Pancreas (tissue), 10 donors: ENCODE measurements at regions not wholly inside any gene's neighbourhood (a gene's known extent, or its start where the extent isn't known, plus 50 kb on each side); places are given as distances from the start of the nearest gene placed in this dataset.

ENCODE experiments used
- ATAC-seq, 4 donors: fragments of 200-7000 bp; cut with Tn5 transposase; one replicate each; pipeline versions ENCODE4 v1.8.0 to v1.9.1; 2020; ENCODE audit warnings: mild to moderate bottlenecking in 4 of 4, moderate library complexity in 4 of 4
- DNase-seq, 6 donors: peaks; one replicate each; pipeline ENCODE4 v3.0.0-alpha.2; 2020
- FAIRE-seq: peaks from 2 replicates; lab custom pipeline; 2012; peaks lifted over from hg19 to GRCh38; lab: Jason Lieb, UNC
- H3K27ac ChIP-seq, 4 donors: fragments of 200-600 bp; sonication (generic); 1 replicate in 3 of 4; 2 replicates in 1 of 4; pipeline versions ENCODE4 v1.5.0 to v1.8.0; 2020
- H3K27me3 ChIP-seq, 4 donors: fragments of 200-600 bp; one replicate each; pipeline ENCODE4 v1.8.0; 2021
- H3K36me3 ChIP-seq, 3 donors: fragments of 200-600 bp; sonication (generic) in 1 of 3; one replicate each; pipeline versions ENCODE4 v1.5.0 to v1.8.0; 2020 to 2021
- H3K4me1 ChIP-seq, 3 donors: fragments of 200-600 bp; one replicate each; pipeline ENCODE4 v1.8.0; 2021
- H3K4me3 ChIP-seq, 4 donors: fragments of 200-600 bp; sonication (generic) in 2 of 4; one replicate each; pipeline versions ENCODE4 v1.5.0 to v1.8.0; 2020 to 2021
- H3K9me3 ChIP-seq, 4 donors: fragments of 200-600 bp; one replicate each; pipeline ENCODE4 v1.8.0; 2021
- CTCF ChIP-seq, 4 donors: fragments of 200-600 bp; sonication (generic) in 3 of 4; IDR thresholded peaks; one replicate each; pipeline versions ENCODE4 v1.5.0 to v1.8.0; 2021; ENCODE audit warnings: antibody characterized with exemption in 4 of 4
- whole genome bisulfite sequencing, 2 donors: extraction: QIAGEN DNeasy Blood & Tissue Kit; methylation state at CpG; one replicate each; pipeline ENCODE4 v1.1.7; 2013; 5-methylcytosine and 5-hydroxymethylcytosine counted together
- intact Hi-C, 3 donors: fragments of 100-400 bp; cut with DNase I; formaldehyde crosslinking; loops; one replicate each; pipeline versions ENCODE4 v1.11.1 to v1.14.2; 2022
- donor health status: healthy with polysubstance abuse.
- donor health status: DM: no; HTN: no; CAD: no; lungs with moderate emphysema.
- donor health status: DM: no; HTN: no; CAD: no.
- donor health status: control.
- donor health status: control.
- donor health status: Bipolar disorder and iron deficiency.
- donor health status: DM: yes; HTN: yes; CAD: no.
- donor health status: DM: no; HTN: no; CAD: no.
- donor health status: DM: no; HTN: no; CAD: no.
- donor health status: DM: yes; HTN: yes; CAD: no.

GRCh38 chr10:61847087-61847486 is 54.4 kb upstream of the ARID5B start:
- no peak overlapping the region for H3K27ac ChIP-seq
- no peak for TF ChIP-seq CTCF (IDR thresholded peaks at IDR 0.05)
- no peaks in the 10 kb centered on the region for H3K36me3 ChIP-seq
- H3K4me3 ChIP-seq = no peak overlapping the region
- no peaks in the 10 kb centered on the region for H3K27me3 ChIP-seq
- ATAC-seq = no peak
- no peaks in the 10 kb centered on the region for H3K9me3 ChIP-seq
- WGBS, 2 donors = 78 to 89% methylated on average over 2 of the region's 2 CpGs
- intact Hi-C loops = no loop called here
- no peak for FAIRE-seq
- peaks cover 0 to 16% (median 12%) of the 10 kb centered on the region in 3 donors for H3K4me1 ChIP-seq
- no peak for DNase-seq

- no peak overlapping the region for H3K4me3 ChIP-seq
- no peak for ATAC-seq
- H3K36me3 ChIP-seq = no peaks in the 10 kb centered on the region
- H3K27me3 ChIP-seq = no peaks in the 10 kb centered on the region
- no peak for TF ChIP-seq CTCF (IDR thresholded peaks at IDR 0.05)
- peaks cover 0 to 16% (median 12%) of the 10 kb centered on the region in 3 donors for H3K4me1 ChIP-seq
- FAIRE-seq = no peak
- no peak for DNase-seq
- no peaks in the 10 kb centered on the region for H3K9me3 ChIP-seq
- intact Hi-C loops = no loop called here
- H3K27ac ChIP-seq = no peak overlapping the region
- 90 to 96% methylated on average over 2 of the region's 2 CpGs for WGBS, 2 donors
These were observed 53.9 kb upstream of the ARID5B start for GRCh38 chr10:61847640-61848039.

- intact Hi-C loops = no loop called here
- no peaks in the 10 kb centered on the region for H3K27me3 ChIP-seq
- H3K4me1 ChIP-seq = no peaks in the 10 kb centered on the region
- ATAC-seq (no peak), FAIRE-seq (no peak), DNase-seq (no peak)
- TF ChIP-seq CTCF (IDR thresholded peaks at IDR 0.05) = no peak
- H3K27ac ChIP-seq = no peak overlapping the region
- no peaks in the 10 kb centered on the region for H3K9me3 ChIP-seq
- no peaks in the 10 kb centered on the region for H3K36me3 ChIP-seq
- no peak overlapping the region for H3K4me3 ChIP-seq
These were observed 51.1 kb upstream of the ARID5B start for GRCh38 chr10:61850376-61850775.
